Breast epithelium (tissue), 3 donors: ENCODE measurements at regions not wholly inside any gene's neighbourhood (a gene's known extent, or its start where the extent isn't known, plus 50 kb on each side); places are given as distances from the start of the nearest gene placed in this dataset.

Experiments
- POLR2A ChIP-seq: fragments of 450-650 bp; IDR thresholded peaks from one replicate; pipeline ENCODE4 v1.6.1; 2016; ENCODE audit warnings: antibody characterized with exemption, mild to moderate bottlenecking, moderate library complexity
- TF ChIP-seq, protein P1 (sequence below), 3 donors: fragments of 450-650 bp; IDR thresholded peaks; one replicate each; pipeline ENCODE4 v1.5.1; 2016 to 2017; ENCODE audit warnings: antibody characterized with exemption in 3 of 3, mild to moderate bottlenecking in 3 of 3, moderate library complexity in 3 of 3

DNA sequence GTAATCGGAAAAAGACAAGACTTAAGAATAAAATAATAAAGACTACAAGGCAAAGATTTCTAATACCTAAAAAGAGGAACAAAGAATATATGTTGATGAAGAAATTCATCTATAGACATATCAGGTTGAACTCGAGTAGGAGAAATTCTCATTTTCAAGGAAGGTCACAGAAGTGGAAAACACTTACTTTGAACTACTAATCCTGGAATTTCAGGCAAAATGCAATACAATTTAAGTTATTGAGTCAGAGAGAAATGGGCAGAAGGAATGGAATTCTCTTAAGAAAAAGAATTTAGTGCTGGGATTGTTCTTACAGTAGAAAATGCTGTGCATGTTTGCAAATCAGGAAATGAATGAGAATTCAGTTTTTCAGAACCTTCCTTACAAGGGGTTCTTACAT is 135.9 kb upstream of the TGFBR2 start:
- TF ChIP-seq POLR2A = no peak
- TF ChIP-seq, protein P1, sequence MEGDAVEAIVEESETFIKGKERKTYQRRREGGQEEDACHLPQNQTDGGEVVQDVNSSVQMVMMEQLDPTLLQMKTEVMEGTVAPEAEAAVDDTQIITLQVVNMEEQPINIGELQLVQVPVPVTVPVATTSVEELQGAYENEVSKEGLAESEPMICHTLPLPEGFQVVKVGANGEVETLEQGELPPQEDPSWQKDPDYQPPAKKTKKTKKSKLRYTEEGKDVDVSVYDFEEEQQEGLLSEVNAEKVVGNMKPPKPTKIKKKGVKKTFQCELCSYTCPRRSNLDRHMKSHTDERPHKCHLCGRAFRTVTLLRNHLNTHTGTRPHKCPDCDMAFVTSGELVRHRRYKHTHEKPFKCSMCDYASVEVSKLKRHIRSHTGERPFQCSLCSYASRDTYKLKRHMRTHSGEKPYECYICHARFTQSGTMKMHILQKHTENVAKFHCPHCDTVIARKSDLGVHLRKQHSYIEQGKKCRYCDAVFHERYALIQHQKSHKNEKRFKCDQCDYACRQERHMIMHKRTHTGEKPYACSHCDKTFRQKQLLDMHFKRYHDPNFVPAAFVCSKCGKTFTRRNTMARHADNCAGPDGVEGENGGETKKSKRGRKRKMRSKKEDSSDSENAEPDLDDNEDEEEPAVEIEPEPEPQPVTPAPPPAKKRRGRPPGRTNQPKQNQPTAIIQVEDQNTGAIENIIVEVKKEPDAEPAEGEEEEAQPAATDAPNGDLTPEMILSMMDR (IDR thresholded peaks at IDR 0.05) = no peak
